ENCODE measurements at regions not wholly inside any gene's neighbourhood (a gene's known extent, or its start where the extent isn't known, plus 50 kb on each side); places are given as distances from the start of the nearest gene placed in this dataset.

DNA sequence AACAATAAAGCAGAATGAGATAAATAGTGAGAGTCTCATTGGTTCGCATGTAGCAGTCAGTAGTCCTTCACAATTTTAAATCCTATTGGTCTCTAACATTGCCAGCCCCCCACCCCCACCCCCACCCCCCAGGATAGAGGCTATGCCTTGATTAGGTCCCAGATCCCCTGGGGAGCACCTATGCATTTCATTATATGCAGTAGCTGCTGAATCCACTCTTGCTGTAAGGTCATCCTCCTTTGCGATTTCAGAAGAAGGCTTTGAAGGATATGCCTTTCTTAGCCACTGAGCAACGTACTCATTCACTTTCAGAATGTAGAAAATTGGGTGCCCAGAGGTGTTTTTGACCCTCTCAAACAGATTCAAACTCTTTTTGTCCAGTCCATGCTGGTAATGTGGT is 382.8 kb upstream of the GALNT5 start:
- Histone ChIP-seq H3K4me1 (ENCODE audit: insufficient read depth) (no peaks in the 10 kb centered on the region), H3K9me2 (ENCODE audit: insufficient read depth) (no peaks in the 10 kb centered on the region), H3F3A (ENCODE audit: insufficient read depth) (no peaks in the 10 kb centered on the region), H3K4me2 (ENCODE audit: unreplicated experiment) (no peak overlapping the region), H3K27me3 (replicated peaks; ENCODE audit: insufficient read depth) (no peaks in the 10 kb centered on the region), H4K20me1 (ENCODE audit: insufficient read depth) (no peaks in the 10 kb centered on the region), H2AFZ (no peak overlapping the region), H3K4me3 (no peak overlapping the region), H3K9ac (no peak overlapping the region), H3K36me3 (ENCODE audit: low read depth) (no peaks in the 10 kb centered on the region), H3K9me3 (ENCODE audit: low read depth) (no peaks in the 10 kb centered on the region), H3K79me2 (ENCODE audit: insufficient read depth) (no peaks in the 10 kb centered on the region), H3K27ac (no peak overlapping the region)
- no peak for DNase-seq
- 7 to 9% methylated on average over 3 of the region's 3 CpGs for WGBS, 2 experiments (ENCODE audit: low coverage in 1 of 2, low lambda C conversion rate in 2 of 2, missing lambda C conversion rate in 2 of 2)
- in situ Hi-C loops (cut with MboI), result no loop called here
- no peak for TF ChIP-seq EZH2 (IDR thresholded peaks at IDR 0.05; ENCODE audit: insufficient read depth, poor library complexity, severe bottlenecking)
- TF ChIP-seq EZH2phosphoT487 (IDR thresholded peaks at IDR 0.05; ENCODE audit: insufficient read depth, low read depth), result no peak

DNA sequence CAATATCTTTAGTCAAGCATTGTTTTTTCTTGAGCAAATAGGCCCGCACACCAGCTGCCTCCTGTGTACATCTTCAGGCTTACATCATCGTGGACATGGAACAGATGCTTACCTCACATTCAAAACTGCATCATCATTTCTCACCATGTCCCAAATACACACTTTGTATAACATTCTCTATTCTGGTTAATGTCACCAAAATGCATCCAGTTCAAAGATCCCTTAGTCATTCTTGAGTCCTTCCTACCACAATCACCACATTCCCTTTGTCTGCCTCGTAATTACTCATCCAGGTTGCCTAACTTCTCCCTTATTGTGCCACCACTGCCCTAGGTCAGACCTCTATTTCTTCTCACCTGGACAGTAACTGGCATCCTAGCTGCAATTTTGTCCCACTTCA is 373.7 kb upstream of the GALNT5 start:
- Histone ChIP-seq H3K27me3 (replicated peaks; ENCODE audit: insufficient read depth) (no peaks in the 10 kb centered on the region), H3K4me2 (ENCODE audit: unreplicated experiment) (no peak overlapping the region), H3K9ac (no peak overlapping the region), H2AFZ (no peak overlapping the region), H4K20me1 (ENCODE audit: insufficient read depth) (no peaks in the 10 kb centered on the region), H3K9me2 (ENCODE audit: insufficient read depth) (no peaks in the 10 kb centered on the region), H3K9me3 (ENCODE audit: low read depth) (no peaks in the 10 kb centered on the region), H3K4me1 (ENCODE audit: insufficient read depth) (no peaks in the 10 kb centered on the region), H3K27ac (no peak overlapping the region), H3K4me3 (no peak overlapping the region), H3K79me2 (ENCODE audit: insufficient read depth) (no peaks in the 10 kb centered on the region), H3K36me3 (ENCODE audit: low read depth) (no peaks in the 10 kb centered on the region), H3F3A (ENCODE audit: insufficient read depth) (no peaks in the 10 kb centered on the region)
- DNase-seq, result peak; percentile 74
- TF ChIP-seq EZH2phosphoT487 (IDR thresholded peaks at IDR 0.05; ENCODE audit: insufficient read depth, low read depth), result no peak
- no peak for TF ChIP-seq EZH2 (IDR thresholded peaks at IDR 0.05; ENCODE audit: insufficient read depth, poor library complexity, severe bottlenecking)
- WGBS, 2 experiments (ENCODE audit: low coverage in 1 of 2, low lambda C conversion rate in 2 of 2, missing lambda C conversion rate in 2 of 2), result 81 to 84% methylated on average over 3 of the region's 3 CpGs
- in situ Hi-C loops (cut with MboI), result no loop called here

DNA sequence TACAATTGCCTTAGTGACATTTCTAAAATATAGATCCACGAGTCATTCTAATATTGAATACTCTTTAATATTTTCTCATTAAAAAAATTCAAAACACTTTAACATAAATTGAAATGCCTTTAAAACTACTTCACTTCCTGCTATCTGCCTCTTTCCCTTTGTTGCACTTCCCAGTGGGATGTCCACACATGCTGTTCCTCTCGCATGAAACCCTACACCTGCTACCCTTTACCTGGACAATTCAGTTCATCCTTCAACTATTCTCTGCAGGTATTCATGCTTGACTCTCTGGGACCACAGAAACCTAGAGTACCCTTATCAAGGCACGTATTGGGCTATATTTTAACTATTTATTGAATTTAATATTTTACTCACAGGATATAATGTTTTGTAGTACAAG is 373.3 kb upstream of the GALNT5 start:
- in situ Hi-C loops (cut with MboI), result no loop called here

DNA sequence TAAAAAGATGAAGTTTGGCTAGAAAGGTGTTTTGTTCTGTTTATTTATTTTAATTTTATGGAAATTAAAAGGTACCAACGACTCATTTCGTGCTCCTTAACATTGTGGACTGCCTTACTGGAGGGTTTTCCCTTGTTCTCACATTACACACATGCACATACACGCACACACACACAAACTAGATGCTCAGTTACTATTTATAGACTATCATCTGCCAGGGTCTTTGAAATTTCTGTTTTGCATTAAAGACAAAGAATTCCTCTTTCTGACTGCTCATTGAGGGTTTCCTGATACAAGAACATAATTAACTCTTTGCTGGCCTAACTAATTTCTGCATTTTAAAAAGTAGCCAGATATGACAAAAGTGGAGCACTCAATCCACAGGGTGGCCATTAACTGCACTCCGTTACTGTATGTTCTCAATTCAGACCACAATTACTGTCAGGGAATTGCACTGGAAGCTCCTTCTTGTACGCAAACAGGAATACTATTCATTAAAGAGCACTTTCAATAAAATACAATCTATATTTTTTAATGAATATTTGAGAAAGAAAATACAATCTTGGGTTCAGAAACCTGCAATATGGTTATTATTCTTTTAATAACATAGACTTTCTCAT is 366.9 kb upstream of the GALNT5 start:
- peaks cover 4% of the 10 kb centered on the region; the same call in 1 of the 2 replicates for H3K4me1 ChIP-seq (ENCODE audit: insufficient read depth)
- no peaks in the 10 kb centered on the region for H3F3A ChIP-seq (ENCODE audit: insufficient read depth)
- H3K4me3 ChIP-seq, result no peak overlapping the region
- H4K20me1 ChIP-seq (ENCODE audit: insufficient read depth), result no peaks in the 10 kb centered on the region
- no peaks in the 10 kb centered on the region for H3K27me3 ChIP-seq (replicated peaks; ENCODE audit: insufficient read depth)
- H3K79me2 ChIP-seq (ENCODE audit: insufficient read depth), result no peaks in the 10 kb centered on the region
- no peak overlapping the region for H3K4me2 ChIP-seq (ENCODE audit: unreplicated experiment)
- no peak overlapping the region for H3K27ac ChIP-seq
- no peak overlapping the region for H2AFZ ChIP-seq
- no peaks in the 10 kb centered on the region for H3K36me3 ChIP-seq (ENCODE audit: low read depth)
- TF ChIP-seq EZH2 (IDR thresholded peaks at IDR 0.05; ENCODE audit: insufficient read depth, poor library complexity, severe bottlenecking) (no peak), EZH2phosphoT487 (IDR thresholded peaks at IDR 0.05; ENCODE audit: insufficient read depth, low read depth) (no peak)
- no peak for DNase-seq
- no peaks in the 10 kb centered on the region for H3K9me3 ChIP-seq (ENCODE audit: low read depth)
- WGBS, 2 experiments (ENCODE audit: low coverage in 1 of 2, low lambda C conversion rate in 2 of 2, missing lambda C conversion rate in 2 of 2), result 65 to 69% methylated on average over 5 of the region's 5 CpGs
- no peaks in the 10 kb centered on the region for H3K9me2 ChIP-seq (ENCODE audit: insufficient read depth)
- H3K9ac ChIP-seq, result no peak overlapping the region
- in situ Hi-C loops (cut with MboI), result no loop called here

More for the DNA sequence above, 373.3 kb upstream of the GALNT5 start:
- 80 to 87% methylated on average over 3 of the region's 3 CpGs for whole genome bisulfite sequencing, 2 experiments (ENCODE audit: low coverage in 1 of 2, low lambda C conversion rate in 2 of 2, missing lambda C conversion rate in 2 of 2)
- Histone ChIP-seq H3K79me2 (ENCODE audit: insufficient read depth) (no peaks in the 10 kb centered on the region), H3K27me3 (replicated peaks; ENCODE audit: insufficient read depth) (no peaks in the 10 kb centered on the region), H3K9me2 (ENCODE audit: insufficient read depth) (no peaks in the 10 kb centered on the region), H3K9ac (no peak overlapping the region), H3K4me3 (no peak overlapping the region), H3K9me3 (ENCODE audit: low read depth) (no peaks in the 10 kb centered on the region), H3K36me3 (ENCODE audit: low read depth) (no peaks in the 10 kb centered on the region), H3K4me2 (ENCODE audit: unreplicated experiment) (no peak overlapping the region), H3K27ac (no peak overlapping the region), H3F3A (ENCODE audit: insufficient read depth) (no peaks in the 10 kb centered on the region), H2AFZ (no peak overlapping the region), H4K20me1 (ENCODE audit: insufficient read depth) (no peaks in the 10 kb centered on the region), H3K4me1 (ENCODE audit: insufficient read depth) (no peaks in the 10 kb centered on the region)
- no peak for DNase-seq
- TF ChIP-seq EZH2 (IDR thresholded peaks at IDR 0.05; ENCODE audit: insufficient read depth, poor library complexity, severe bottlenecking), result no peak
- no peak for TF ChIP-seq EZH2phosphoT487 (IDR thresholded peaks at IDR 0.05; ENCODE audit: insufficient read depth, low read depth)
